CD4-positive, alpha-beta memory T cell (primary cell): ENCODE measurements at regions not wholly inside any gene's neighbourhood (a gene's known extent, or its start where the extent isn't known, plus 50 kb on each side); places are given as distances from the start of the nearest gene placed in this dataset.

Source experiments
- CTCF ChIA-PET: fragments of 350-600 bp; sonication (Branson Sonifier 250); formaldehyde crosslinking; loops from one replicate; lab custom pipeline; 2021; ENCODE audit warnings: inconsistent platforms; ENCODE audit not compliant: partially characterized antibody; lab: Charles Lee
- POLR2A ChIA-PET: fragments of 350-600 bp; sonication (Branson Sonifier 250); formaldehyde crosslinking; loops from one replicate; lab custom pipeline; 2021; ENCODE audit not compliant: partially characterized antibody; lab: Charles Lee
- DNase-seq, 5 donors: peaks; one replicate each; pipeline versions ENCODE4 v3.0.0 to v3.0.0-alpha.2; 2020 to 2022; ENCODE audit warnings: mixed read lengths in 1 of 5
- H3K27ac ChIP-seq: one replicate; pipeline ENCODE4 v1.7.0; 2013; ENCODE audit warnings: low read depth, low read length
- H3K27me3 ChIP-seq: 2 replicates; pipeline ENCODE4 v1.7.0; 2013; ENCODE audit warnings: mild to moderate bottlenecking, low read length, moderate library complexity; ENCODE audit not compliant: insufficient read depth
- H3K36me3 ChIP-seq: 2 replicates; pipeline ENCODE4 v1.7.0; 2013; ENCODE audit warnings: mild to moderate bottlenecking, low read length, moderate library complexity; ENCODE audit not compliant: insufficient read depth
- H3K4me1 ChIP-seq: 2 replicates; pipeline ENCODE4 v1.7.0; 2013; ENCODE audit warnings: mild to moderate bottlenecking, low read length, moderate library complexity; ENCODE audit not compliant: insufficient read depth
- H3K4me3 ChIP-seq, 2 donors: one replicate each; pipeline ENCODE4 v1.7.0; 2013; ENCODE audit warnings: low read length in 2 of 2, mild to moderate bottlenecking in 1 of 2
- H3K9me3 ChIP-seq, 2 donors: one replicate each; pipeline ENCODE4 v1.7.0; 2013; ENCODE audit warnings: low read length in 2 of 2, control low read depth in 1 of 2; ENCODE audit not compliant: control insufficient read depth in 1 of 2
- H3K27ac Mint-ChIP-seq, 7 donors: one replicate each; pipeline ENCODE4 v1.8.0; 2020 to 2021; ENCODE audit warnings: mixed read lengths in 7 of 7, mild to moderate bottlenecking in 6 of 7, inconsistent platforms in 3 of 7, moderate library complexity in 3 of 7
- H3K27me3 Mint-ChIP-seq, 2 donors: one replicate each; pipeline ENCODE4 v1.8.0; 2020 to 2021; ENCODE audit warnings: mixed read lengths in 2 of 2
- H3K36me3 Mint-ChIP-seq, 2 donors: one replicate each; pipeline ENCODE4 v1.8.0; 2020 to 2021; ENCODE audit warnings: mixed read lengths in 2 of 2, inconsistent platforms in 1 of 2, mild to moderate bottlenecking in 1 of 2
- H3K4me1 Mint-ChIP-seq, 4 donors: one replicate each; pipeline ENCODE4 v1.8.0; 2020 to 2021; ENCODE audit warnings: mixed read lengths in 4 of 4, mild to moderate bottlenecking in 1 of 4
- H3K4me3 Mint-ChIP-seq, 8 donors: one replicate each; pipeline ENCODE4 v1.8.0; 2020 to 2021; ENCODE audit warnings: mixed read lengths in 8 of 8, mild to moderate bottlenecking in 7 of 8, moderate library complexity in 6 of 8, inconsistent platforms in 3 of 8
- H3K9me3 Mint-ChIP-seq, 8 donors: one replicate each; pipeline ENCODE4 v1.8.0; 2020 to 2021; ENCODE audit warnings: mixed read lengths in 8 of 8, mild to moderate bottlenecking in 5 of 8, inconsistent platforms in 3 of 8, moderate library complexity in 1 of 8
- intact Hi-C: fragments of 100-400 bp; cut with micrococcal nuclease; formaldehyde crosslinking; loops from one replicate; pipeline ENCODE4 v1.15.1; 2023

GRCh38 chr6:16003197-16003491, 125.7 kb upstream of the MYLIP start:
- Mint-ChIP-seq H3K4me3 (no peak overlapping the region), H3K4me1 (no peaks in the 10 kb centered on the region), H3K9me3 (no peaks in the 10 kb centered on the region), H3K27me3 (peaks cover 8 to 10% of the 10 kb centered on the region in 2 donors), H3K36me3 (no peaks in the 10 kb centered on the region), H3K27ac (no peak overlapping the region)
- no peak for DNase-seq
- Histone ChIP-seq H3K27ac (no peak overlapping the region), H3K4me1 (no peaks in the 10 kb centered on the region), H3K9me3 (no peaks in the 10 kb centered on the region), H3K36me3 (no peaks in the 10 kb centered on the region), H3K27me3 (no peaks in the 10 kb centered on the region), H3K4me3 (no peak overlapping the region)
- ChIA-PET CTCF (no interaction called here), POLR2A (no interaction called here)
- intact Hi-C loops = no loop called here

GRCh38 chr6:16002332-16003196, 126.3 kb upstream of the MYLIP start:
- Histone ChIP-seq H3K36me3 (no peaks in the 10 kb centered on the region), H3K4me1 (no peaks in the 10 kb centered on the region), H3K27me3 (no peaks in the 10 kb centered on the region), H3K9me3 (no peaks in the 10 kb centered on the region), H3K27ac (no peak overlapping the region), H3K4me3 (no peak overlapping the region)
- DNase-seq = no peak
- no peaks in the 10 kb centered on the region for H3K36me3 Mint-ChIP-seq
- peaks cover 12 to 13% of the 10 kb centered on the region in 2 donors for H3K27me3 Mint-ChIP-seq
- H3K9me3 Mint-ChIP-seq = no peaks in the 10 kb centered on the region
- no peak overlapping the region for H3K4me3 Mint-ChIP-seq
- intact Hi-C loops = no loop called here
- H3K27ac Mint-ChIP-seq = no peak overlapping the region
- H3K4me1 Mint-ChIP-seq = no peaks in the 10 kb centered on the region
- ChIA-PET POLR2A (no interaction called here), CTCF (no interaction called here)

GRCh38 chr6:16001158-16001557, 127.7 kb upstream of the MYLIP start:
- Mint-ChIP-seq H3K9me3 (peaks cover 0 to 1% (median 0%) of the 10 kb centered on the region in 8 donors), H3K4me1 (no peaks in the 10 kb centered on the region), H3K27ac (no peak overlapping the region), H3K36me3 (no peaks in the 10 kb centered on the region), H3K27me3 (peaks cover 13 to 15% of the 10 kb centered on the region in 2 donors), H3K4me3 (no peak overlapping the region)
- CTCF ChIA-PET = no interaction called here
- Histone ChIP-seq H3K36me3 (no peaks in the 10 kb centered on the region), H3K27ac (no peak overlapping the region), H3K4me3 (no peak overlapping the region), H3K9me3 (no peaks in the 10 kb centered on the region), H3K4me1 (no peaks in the 10 kb centered on the region), H3K27me3 (no peaks in the 10 kb centered on the region)
- no peak for DNase-seq
- intact Hi-C loops = no loop called here
- POLR2A ChIA-PET = no interaction called here

- POLR2A ChIA-PET = no interaction called here
- peaks cover 10 to 12% of the 10 kb centered on the region in 2 donors for H3K27me3 Mint-ChIP-seq
- peaks cover 0 to 1% (median 0%) of the 10 kb centered on the region in 8 donors for H3K9me3 Mint-ChIP-seq
- H3K36me3 ChIP-seq = no peaks in the 10 kb centered on the region
- H3K27me3 ChIP-seq = no peaks in the 10 kb centered on the region
- H3K4me3 ChIP-seq = no peak overlapping the region
- no peak overlapping the region for H3K27ac ChIP-seq
- H3K9me3 ChIP-seq = no peaks in the 10 kb centered on the region
- H3K4me1 ChIP-seq = no peaks in the 10 kb centered on the region
- no peak for DNase-seq
- H3K4me1 Mint-ChIP-seq = peaks cover 0 to 2% (median under 1%) of the 10 kb centered on the region in 4 donors
- no peak overlapping the region for H3K27ac Mint-ChIP-seq
- no peaks in the 10 kb centered on the region for H3K36me3 Mint-ChIP-seq
- no peak overlapping the region for H3K4me3 Mint-ChIP-seq
- intact Hi-C loops = no loop called here
- CTCF ChIA-PET = no interaction called here
Observed at GRCh38 chr6:15999201-15999600, 129.7 kb upstream of the MYLIP start.

- Mint-ChIP-seq H3K27me3 (peaks cover 5 to 12% of the 10 kb centered on the region in 2 donors), H3K4me1 (peaks cover 0 to 2% (median under 1%) of the 10 kb centered on the region in 4 donors), H3K9me3 (peaks cover 0 to 1% (median 0%) of the 10 kb centered on the region in 8 donors), H3K27ac (no peak overlapping the region), H3K4me3 (no peak overlapping the region), H3K36me3 (no peaks in the 10 kb centered on the region)
- ChIA-PET CTCF (no interaction called here), POLR2A (no interaction called here)
- no peak overlapping the region for H3K4me3 ChIP-seq
- H3K9me3 ChIP-seq = no peaks in the 10 kb centered on the region
- intact Hi-C loops = no loop called here
- H3K27ac ChIP-seq = no peak overlapping the region
- no peaks in the 10 kb centered on the region for H3K27me3 ChIP-seq
- no peak for DNase-seq
- H3K4me1 ChIP-seq = no peaks in the 10 kb centered on the region
- H3K36me3 ChIP-seq = no peaks in the 10 kb centered on the region
Observed at GRCh38 chr6:15997586-15998388, 131.1 kb upstream of the MYLIP start.

- ChIA-PET POLR2A (no interaction called here), CTCF (no interaction called here)
- Mint-ChIP-seq H3K27ac (no peak overlapping the region), H3K9me3 (peaks cover 0 to 1% (median 0%) of the 10 kb centered on the region in 8 donors), H3K4me3 (no peak overlapping the region), H3K27me3 (peaks cover 5 to 12% of the 10 kb centered on the region in 2 donors), H3K36me3 (no peaks in the 10 kb centered on the region), H3K4me1 (peaks cover 0 to 2% (median under 1%) of the 10 kb centered on the region in 4 donors)
- Histone ChIP-seq H3K9me3 (no peaks in the 10 kb centered on the region), H3K27ac (no peak overlapping the region), H3K4me3 (no peak overlapping the region), H3K27me3 (no peaks in the 10 kb centered on the region), H3K36me3 (no peaks in the 10 kb centered on the region), H3K4me1 (no peaks in the 10 kb centered on the region)
- intact Hi-C loops = no loop called here
- no peak for DNase-seq
Observed at GRCh38 chr6:15996030-15996429, 132.9 kb upstream of the MYLIP start.

GRCh38 chr6:15995493-15995892, 133.4 kb upstream of the MYLIP start:
- H3K4me1 Mint-ChIP-seq = peaks cover 0 to 2% (median under 1%) of the 10 kb centered on the region in 4 donors
- Histone ChIP-seq H3K4me3 (no peak overlapping the region), H3K27me3 (no peaks in the 10 kb centered on the region), H3K4me1 (no peaks in the 10 kb centered on the region), H3K36me3 (no peaks in the 10 kb centered on the region), H3K27ac (no peak overlapping the region), H3K9me3 (no peaks in the 10 kb centered on the region)
- POLR2A ChIA-PET = no interaction called here
- no peaks in the 10 kb centered on the region for H3K36me3 Mint-ChIP-seq
- H3K27ac Mint-ChIP-seq = no peak overlapping the region
- no peak overlapping the region for H3K4me3 Mint-ChIP-seq
- H3K27me3 Mint-ChIP-seq = peaks cover 5 to 12% of the 10 kb centered on the region in 2 donors
- CTCF ChIA-PET = no interaction called here
- intact Hi-C loops = no loop called here
- no peak for DNase-seq
- H3K9me3 Mint-ChIP-seq = peaks cover 0 to 1% (median 0%) of the 10 kb centered on the region in 8 donors
